H9 (cell line): ENCODE measurements at regions not wholly inside any gene's neighbourhood (a gene's known extent, or its start where the extent isn't known, plus 50 kb on each side); places are given as distances from the start of the nearest gene placed in this dataset.
A peak's percentile ranks its signal among the peaks of the same experiment; 100 is the strongest.

Source experiments
- DNase-seq: peaks from one replicate; pipeline ENCODE4 v3.0.0-alpha.2; 2017
- H2AFZ ChIP-seq: one replicate; pipeline ENCODE4 v1.6.1; 2013; ENCODE audit warnings: mild to moderate bottlenecking, low read length, control low read depth, moderate library complexity
- H2AK5ac ChIP-seq: 2 replicates; pipeline ENCODE4 v1.6.1; 2013; ENCODE audit warnings: low read length, control low read depth, mixed read lengths; ENCODE audit not compliant: insufficient read length
- H2BK120ac ChIP-seq: one replicate; pipeline ENCODE4 v1.6.1; 2013; ENCODE audit warnings: low read depth, mild to moderate bottlenecking, low read length, control low read depth, inconsistent platforms; ENCODE audit not compliant: poor library complexity, severe bottlenecking
- H2BK12ac ChIP-seq: 2 replicates; pipeline ENCODE4 v1.6.1; 2013; ENCODE audit warnings: low read length, control low read depth, mixed read lengths, low read depth; ENCODE audit not compliant: insufficient read length
- H2BK15ac ChIP-seq: 2 replicates; pipeline ENCODE4 v1.6.1; 2013; ENCODE audit warnings: low read depth, low read length, control low read depth
- H2BK20ac ChIP-seq: one replicate; pipeline ENCODE4 v1.6.1; 2013; ENCODE audit warnings: low read depth, mild to moderate bottlenecking, low read length, control low read depth, inconsistent platforms; ENCODE audit not compliant: poor library complexity, severe bottlenecking
- H2BK5ac ChIP-seq: 2 replicates; pipeline ENCODE4 v1.6.1; 2013; ENCODE audit warnings: low read length, control low read depth, mixed read lengths; ENCODE audit not compliant: insufficient read length
- H3K14ac ChIP-seq: 2 replicates; pipeline ENCODE4 v1.6.1; 2013; ENCODE audit warnings: low read length, control low read depth; ENCODE audit not compliant: insufficient read depth
- H3K18ac ChIP-seq: 2 replicates; pipeline ENCODE4 v1.6.1; 2013; ENCODE audit warnings: low read depth, mild to moderate bottlenecking, mixed read lengths, low read length, control low read depth; ENCODE audit not compliant: insufficient read length
- H3K23ac ChIP-seq: 2 replicates; pipeline ENCODE4 v1.6.1; 2013; ENCODE audit warnings: low read length, control low read depth, mixed read lengths, low read depth; ENCODE audit not compliant: insufficient read length
- H3K23me2 ChIP-seq: 2 replicates; pipeline ENCODE4 v1.6.1; 2013; ENCODE audit warnings: low read depth, mild to moderate bottlenecking, mixed read lengths, low read length, control low read depth; ENCODE audit not compliant: insufficient read length, poor library complexity, severe bottlenecking
- H3K27ac ChIP-seq: 2 replicates; pipeline ENCODE4 v1.5.1; 2013; ENCODE audit warnings: low read length, control low read depth, mixed read lengths, low read depth; ENCODE audit not compliant: insufficient read length
- H3K27me3 ChIP-seq: 2 replicates; pipeline ENCODE4 v1.6.1; 2013; ENCODE audit warnings: low read length, control low read depth, inconsistent platforms; ENCODE audit not compliant: insufficient read depth
- H3K4ac ChIP-seq: 2 replicates; pipeline ENCODE4 v1.6.1; 2013; ENCODE audit warnings: low read depth, mild to moderate bottlenecking, control low read depth, inconsistent platforms, low read length, moderate library complexity
- H3K4me1 ChIP-seq: 2 replicates; pipeline ENCODE4 v1.6.1; 2013; ENCODE audit warnings: low read length, control low read depth, inconsistent platforms; ENCODE audit not compliant: insufficient read depth
- H3K4me2 ChIP-seq: 2 replicates; pipeline ENCODE4 v1.6.1; 2013; ENCODE audit warnings: low read length, control low read depth, mixed read lengths; ENCODE audit not compliant: insufficient read length, insufficient read depth
- H3K56ac ChIP-seq: 2 replicates; pipeline ENCODE4 v1.6.1; 2013; ENCODE audit warnings: low read depth, mild to moderate bottlenecking, mixed read lengths, low read length, control low read depth; ENCODE audit not compliant: insufficient read length
- H3K79me1 ChIP-seq: 2 replicates; pipeline ENCODE4 v1.6.1; 2013; ENCODE audit warnings: low read depth, mild to moderate bottlenecking, moderate library complexity, low read length, control low read depth, inconsistent platforms; ENCODE audit not compliant: insufficient read depth, poor library complexity, severe bottlenecking
- H3K79me2 ChIP-seq: 2 replicates; pipeline ENCODE4 v1.6.1; 2013; ENCODE audit warnings: low read length, control low read depth, inconsistent platforms; ENCODE audit not compliant: insufficient read depth
- H3K9ac ChIP-seq: 2 replicates; pipeline ENCODE4 v1.6.1; 2013; ENCODE audit warnings: low read length, control low read depth, mixed read lengths; ENCODE audit not compliant: insufficient read length; ENCODE audit errors: extremely low read depth
- H3K9me3 ChIP-seq: one replicate; pipeline ENCODE4 v1.6.1; 2013; ENCODE audit warnings: low read depth, low read length, inconsistent platforms; ENCODE audit not compliant: control insufficient read depth
- H3T11ph ChIP-seq: one replicate; pipeline ENCODE4 v1.6.1; 2013; ENCODE audit warnings: mild to moderate bottlenecking, low read length, control low read depth, inconsistent platforms
- H4K20me1 ChIP-seq: one replicate; pipeline ENCODE4 v1.6.1; 2013; ENCODE audit not compliant: control insufficient read depth, insufficient read length, insufficient read depth
- H4K5ac ChIP-seq: 2 replicates; pipeline ENCODE4 v1.6.1; 2013; ENCODE audit warnings: low read depth, mild to moderate bottlenecking, mixed read lengths, low read length, control low read depth; ENCODE audit not compliant: insufficient read length
- H4K8ac ChIP-seq: replicated peaks from 2 replicates; pipeline ENCODE4 v1.6.1; 2013; ENCODE audit warnings: low read length, control low read depth, mixed read lengths, low read depth; ENCODE audit not compliant: insufficient read length
- H4K91ac ChIP-seq: 2 replicates; pipeline ENCODE4 v1.6.1; 2013; ENCODE audit warnings: low read depth, mild to moderate bottlenecking, moderate library complexity, mixed read lengths, low read length, control low read depth; ENCODE audit not compliant: insufficient read length
- H3K27ac Mint-ChIP-seq, 3 experiments: 2 replicates in 2 of 3; 3 replicates in 1 of 3; pipeline ENCODE4 v1.8.0; 2020 to 2021; ENCODE audit warnings: mixed read lengths in 3 of 3, mild to moderate bottlenecking in 1 of 3, moderate library complexity in 1 of 3
- H3K27me3 Mint-ChIP-seq: 2 replicates; pipeline ENCODE4 v1.8.0; 2021; ENCODE audit warnings: low read depth, mild to moderate bottlenecking, moderate library complexity, mixed read lengths
- H3K36me3 Mint-ChIP-seq, 3 experiments: 2 replicates in 2 of 3; 3 replicates in 1 of 3; pipeline ENCODE4 v1.8.0; 2020 to 2021; ENCODE audit warnings: low read depth in 3 of 3, mixed read lengths in 3 of 3; ENCODE audit not compliant: insufficient read depth in 1 of 3
- H3K4me1 Mint-ChIP-seq, 2 experiments: 2 replicates each; pipeline ENCODE4 v1.8.0; 2020; ENCODE audit warnings: mixed read lengths in 2 of 2
- H3K4me3 Mint-ChIP-seq, 2 experiments: 2 replicates in 1 of 2; 3 replicates in 1 of 2; pipeline ENCODE4 v1.8.0; 2020 to 2021; ENCODE audit warnings: mild to moderate bottlenecking in 2 of 2, mixed read lengths in 2 of 2, moderate library complexity in 1 of 2
- H3K9me3 Mint-ChIP-seq, 2 experiments: 2 replicates in 1 of 2; 3 replicates in 1 of 2; pipeline ENCODE4 v1.8.0; 2020; ENCODE audit warnings: mild to moderate bottlenecking in 2 of 2, mixed read lengths in 2 of 2, moderate library complexity in 1 of 2
- WGBS: extraction: QIAGEN DNeasy Blood & Tissue Kit; methylation state at CpG from one replicate; pipeline ENCODE4 v1.1.7; 2013; ENCODE audit warnings: missing lambda C conversion rate, low lambda C conversion rate, mixed read lengths; ENCODE audit not compliant: insufficient read length; ENCODE audit errors: extremely low coverage; 5-methylcytosine and 5-hydroxymethylcytosine counted together
- TF ChIP-seq, protein P1 (sequence below): fragments of 200-600 bp; sonication (generic); conservative IDR thresholded peaks from 3 replicates; pipeline ENCODE4 v1.8.0; 2021; ENCODE audit warnings: antibody characterized with exemption, mild to moderate bottlenecking

DNA sequence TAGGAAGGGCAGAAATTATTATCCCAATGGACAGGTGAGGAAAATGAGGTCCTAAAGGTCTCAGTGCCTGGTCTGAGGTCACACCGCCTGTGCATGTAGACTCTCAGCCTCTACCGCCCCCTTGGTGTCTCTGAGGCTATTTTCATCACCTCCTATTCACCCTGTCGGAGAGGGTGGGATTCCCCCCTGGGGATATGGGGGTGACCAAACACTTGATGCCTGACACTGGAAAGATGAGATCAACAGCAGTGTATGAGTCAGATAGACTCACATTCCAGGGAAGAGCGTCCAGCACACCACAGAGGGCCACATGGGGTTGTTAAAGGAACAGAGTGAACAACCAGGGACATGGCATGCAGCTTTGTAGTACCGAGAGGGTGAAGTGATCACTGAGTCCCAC lies 199.7 kb downstream of the SMAD2 start:
- no peak overlapping the region for H3K27ac ChIP-seq
- no peak overlapping the region for H3K4me2 ChIP-seq
- H2BK5ac ChIP-seq, result no peak overlapping the region
- H3K9ac ChIP-seq, result no peak overlapping the region
- no peak overlapping the region for H3K18ac ChIP-seq
- H2AFZ ChIP-seq, result no peak overlapping the region
- no peak overlapping the region for H3K14ac ChIP-seq
- H3K79me2 ChIP-seq, result no peaks in the 10 kb centered on the region
- Mint-ChIP-seq H3K27me3 (no peaks in the 10 kb centered on the region; the same call in none of the 2 replicates), H3K27ac (no peak overlapping the region), H3K4me3 (no peak overlapping the region), H3K9me3 (no peaks in the 10 kb centered on the region; a peak in 1 of 5 replicates), H3K36me3 (no peaks in the 10 kb centered on the region), H3K4me1 (peaks cover 2 to 6% of the 10 kb centered on the region in 2 experiments; a peak in 1 of 4 replicates)
- no peak for DNase-seq
- no peak overlapping the region for H2BK20ac ChIP-seq
- H2BK12ac ChIP-seq, result no peak overlapping the region
- H3K4ac ChIP-seq, result no peak overlapping the region
- H3K79me1 ChIP-seq, result no peaks in the 10 kb centered on the region
- no peak overlapping the region for H4K5ac ChIP-seq
- TF ChIP-seq, protein P1, sequence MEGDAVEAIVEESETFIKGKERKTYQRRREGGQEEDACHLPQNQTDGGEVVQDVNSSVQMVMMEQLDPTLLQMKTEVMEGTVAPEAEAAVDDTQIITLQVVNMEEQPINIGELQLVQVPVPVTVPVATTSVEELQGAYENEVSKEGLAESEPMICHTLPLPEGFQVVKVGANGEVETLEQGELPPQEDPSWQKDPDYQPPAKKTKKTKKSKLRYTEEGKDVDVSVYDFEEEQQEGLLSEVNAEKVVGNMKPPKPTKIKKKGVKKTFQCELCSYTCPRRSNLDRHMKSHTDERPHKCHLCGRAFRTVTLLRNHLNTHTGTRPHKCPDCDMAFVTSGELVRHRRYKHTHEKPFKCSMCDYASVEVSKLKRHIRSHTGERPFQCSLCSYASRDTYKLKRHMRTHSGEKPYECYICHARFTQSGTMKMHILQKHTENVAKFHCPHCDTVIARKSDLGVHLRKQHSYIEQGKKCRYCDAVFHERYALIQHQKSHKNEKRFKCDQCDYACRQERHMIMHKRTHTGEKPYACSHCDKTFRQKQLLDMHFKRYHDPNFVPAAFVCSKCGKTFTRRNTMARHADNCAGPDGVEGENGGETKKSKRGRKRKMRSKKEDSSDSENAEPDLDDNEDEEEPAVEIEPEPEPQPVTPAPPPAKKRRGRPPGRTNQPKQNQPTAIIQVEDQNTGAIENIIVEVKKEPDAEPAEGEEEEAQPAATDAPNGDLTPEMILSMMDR, result peak; percentile 44; the same call in 2 of the 3 replicates
- no peak overlapping the region for H3K23ac ChIP-seq
- H3K23me2 ChIP-seq, result no peaks in the 10 kb centered on the region
- no peak overlapping the region for H2BK120ac ChIP-seq
- H2AK5ac ChIP-seq, result no peak overlapping the region
- H3K27me3 ChIP-seq, result no peaks in the 10 kb centered on the region
- H4K20me1 ChIP-seq, result no peaks in the 10 kb centered on the region
- H3K9me3 ChIP-seq, result no peaks in the 10 kb centered on the region
- H2BK15ac ChIP-seq, result no peak overlapping the region
- H3K56ac ChIP-seq, result no peak overlapping the region
- H3T11ph ChIP-seq, result no peak overlapping the region
- no peak overlapping the region for H4K8ac ChIP-seq
- no peaks in the 10 kb centered on the region for H3K4me1 ChIP-seq
- H4K91ac ChIP-seq, result no peak overlapping the region
- WGBS, result no CpG with 5 or more reads among the region's 5 CpGs
